ENCODE measurements at regions not wholly inside any gene's neighbourhood (a gene's known extent, or its start where the extent isn't known, plus 50 kb on each side); places are given as distances from the start of the nearest gene placed in this dataset.
"Not testable (repeated sequence)": the region's sequence is repeated elsewhere in the genome, so short reads cannot be mapped to it uniquely, and the experiment has no call there.

- no peak for TF ChIP-seq CTCF (IDR thresholded peaks at IDR 0.05; ENCODE audit: borderline replicate concordance, insufficient read depth, low read depth, low read length)
- H3K4me3 ChIP-seq (ENCODE audit: low read depth, low read length): no peak overlapping the region
Measured at GRCh38 chr10:53534428-53534827, 761.8 kb upstream of the MBL2 start.

GRCh38 chr10:53528974-53529373 is 756.4 kb upstream of the MBL2 start:
- TF ChIP-seq CTCF (IDR thresholded peaks at IDR 0.05; ENCODE audit: borderline replicate concordance, insufficient read depth, low read depth, low read length): no peak
- H3K4me3 ChIP-seq (ENCODE audit: low read depth, low read length): no peak overlapping the region

GRCh38 chr10:53521046-53521445 is 748.5 kb upstream of the MBL2 start:
- no peak overlapping the region for H3K4me3 ChIP-seq (ENCODE audit: low read depth, low read length)
- TF ChIP-seq CTCF (IDR thresholded peaks at IDR 0.05; ENCODE audit: borderline replicate concordance, insufficient read depth, low read depth, low read length): no peak

- H3K4me3 ChIP-seq (ENCODE audit: low read depth, low read length): no peak overlapping the region
- no peak for TF ChIP-seq CTCF (IDR thresholded peaks at IDR 0.05; ENCODE audit: borderline replicate concordance, insufficient read depth, low read depth, low read length)
Measured at GRCh38 chr10:53508197-53508596, 735.6 kb upstream of the MBL2 start.

GRCh38 chr10:53504492-53504891 is 731.9 kb upstream of the MBL2 start:
- H3K4me3 ChIP-seq (ENCODE audit: low read depth, low read length): not testable (repeated sequence)

DNA sequence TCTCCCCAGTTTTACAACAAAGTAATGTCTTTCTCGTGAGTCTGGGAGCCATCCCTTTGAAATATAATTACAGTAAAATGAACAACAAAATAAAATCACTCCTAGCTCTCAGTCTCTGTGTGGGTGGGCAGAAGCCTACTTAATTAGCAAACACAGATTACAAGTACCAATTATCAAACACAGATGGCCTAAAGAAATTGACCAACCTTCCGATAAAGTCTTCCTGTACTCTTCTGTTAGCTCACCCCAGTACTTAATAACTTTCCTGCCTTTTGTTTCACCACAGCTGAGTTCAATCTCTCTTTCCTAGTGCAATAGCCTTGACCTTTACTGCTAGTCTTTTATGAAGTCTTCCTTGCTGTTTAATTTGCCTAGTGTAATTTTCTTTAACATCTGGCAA is 719.2 kb upstream of the MBL2 start:
- no peak for TF ChIP-seq CTCF (IDR thresholded peaks at IDR 0.05; ENCODE audit: borderline replicate concordance, insufficient read depth, low read depth, low read length)
- no peak overlapping the region for H3K4me3 ChIP-seq (ENCODE audit: low read depth, low read length)

DNA sequence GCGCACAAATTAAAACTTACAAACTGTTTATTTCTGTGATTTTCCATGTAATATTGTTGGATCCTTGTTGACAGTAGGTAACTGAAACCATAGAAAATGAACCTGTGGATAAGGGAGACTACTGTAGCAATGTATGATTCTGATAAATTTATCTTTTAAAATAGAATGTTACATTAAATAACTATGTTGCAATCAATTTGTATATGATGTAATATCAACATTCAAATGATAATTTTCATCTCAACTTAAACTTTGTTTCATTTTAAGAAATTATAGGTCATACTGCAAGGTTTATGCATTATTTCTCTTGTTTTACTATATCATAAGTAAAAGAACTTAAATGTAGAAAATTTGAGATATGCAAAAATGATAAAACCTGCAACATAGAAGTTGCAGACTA is 718.0 kb upstream of the MBL2 start:
- H3K4me3 ChIP-seq (ENCODE audit: low read depth, low read length): no peak overlapping the region
- TF ChIP-seq CTCF (IDR thresholded peaks at IDR 0.05; ENCODE audit: borderline replicate concordance, insufficient read depth, low read depth, low read length): no peak
